ENCODE measurements at regions not wholly inside any gene's neighbourhood (a gene's known extent, or its start where the extent isn't known, plus 50 kb on each side); places are given as distances from the start of the nearest gene placed in this dataset.

- no peak for TF ChIP-seq CTCF (IDR thresholded peaks at IDR 0.05)
These were observed 522.0 kb upstream of the LRRN3 start for GRCh38 chr7:110568932-110569331.

DNA sequence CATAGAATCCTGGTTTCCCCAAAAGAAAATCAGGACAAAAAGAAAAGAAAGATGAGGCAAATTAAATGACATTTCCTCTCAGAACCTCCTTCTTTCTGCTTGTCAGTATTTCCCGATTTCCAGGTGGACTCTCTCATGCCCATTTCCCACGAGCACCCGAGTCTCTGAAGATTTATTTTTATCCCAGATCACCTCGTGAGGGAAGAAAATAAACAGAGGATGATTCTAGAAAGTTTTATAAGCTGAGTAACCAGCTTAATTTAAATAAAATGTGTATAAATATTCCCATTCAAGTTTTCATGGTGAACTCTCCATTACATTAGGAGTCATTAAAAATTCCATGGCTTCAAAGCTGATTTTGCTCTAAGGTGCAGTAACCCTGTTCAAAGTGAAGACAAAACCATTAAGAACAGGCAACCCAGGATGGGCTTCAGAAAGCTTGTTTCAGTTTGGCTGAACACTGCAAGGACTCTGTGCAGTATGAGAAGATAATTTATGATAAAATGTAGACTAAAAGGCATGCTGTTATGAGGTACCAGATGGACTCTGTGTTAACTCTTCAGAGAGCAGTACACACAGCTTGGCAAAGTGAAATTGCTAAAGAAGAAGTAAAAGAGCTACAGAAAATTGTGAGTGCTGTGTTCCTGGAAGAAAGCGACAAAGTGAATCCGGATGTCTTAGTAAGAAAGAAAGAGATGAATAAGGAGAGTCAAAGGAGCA is 521.3 kb upstream of the LRRN3 start:
- TF ChIP-seq CTCF (IDR thresholded peaks at IDR 0.05) = no peak

GRCh38 chr7:110573862-110574528 is 516.9 kb upstream of the LRRN3 start:
- no peak for TF ChIP-seq CTCF (IDR thresholded peaks at IDR 0.05)

DNA sequence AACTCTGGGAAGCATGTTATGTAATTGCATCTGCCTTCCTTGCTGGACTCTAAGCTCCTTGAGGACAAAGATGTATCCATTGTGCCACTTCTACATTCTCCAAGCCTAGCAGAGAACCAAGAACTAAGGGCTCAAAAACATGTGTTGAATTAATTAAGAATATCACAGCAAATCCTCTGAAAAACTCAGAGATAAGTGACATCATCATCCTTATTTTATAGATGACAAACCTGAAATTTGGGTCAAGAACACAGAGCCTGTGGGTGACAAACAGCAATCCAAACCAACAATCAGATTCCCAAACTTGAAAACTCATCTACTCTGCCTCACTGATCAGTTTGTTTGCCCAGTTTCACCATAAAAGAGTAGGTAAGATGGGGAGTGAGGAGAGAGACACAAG is 503.6 kb upstream of the LRRN3 start:
- no peak for TF ChIP-seq CTCF (IDR thresholded peaks at IDR 0.05)

DNA sequence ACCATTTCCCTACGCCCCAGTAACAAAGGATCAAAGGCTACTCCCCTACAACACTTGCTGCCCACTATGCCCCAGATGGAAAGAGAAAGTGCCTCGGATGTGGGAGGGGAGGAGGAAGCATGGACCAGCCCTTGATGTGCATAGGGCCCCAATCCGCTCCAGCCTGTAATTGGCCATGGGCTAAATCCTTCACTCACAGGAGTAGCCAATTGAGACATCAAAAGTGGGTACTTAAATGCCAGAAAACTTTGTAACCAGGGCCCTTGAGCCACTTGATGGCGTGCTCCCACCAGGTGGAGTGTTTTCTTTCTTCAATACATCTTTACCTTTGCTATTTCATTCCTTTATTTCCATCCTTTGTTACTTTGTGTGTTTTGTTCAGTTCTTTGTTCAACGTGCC is 500.5 kb upstream of the LRRN3 start:
- no peak for TF ChIP-seq CTCF (IDR thresholded peaks at IDR 0.05)

DNA sequence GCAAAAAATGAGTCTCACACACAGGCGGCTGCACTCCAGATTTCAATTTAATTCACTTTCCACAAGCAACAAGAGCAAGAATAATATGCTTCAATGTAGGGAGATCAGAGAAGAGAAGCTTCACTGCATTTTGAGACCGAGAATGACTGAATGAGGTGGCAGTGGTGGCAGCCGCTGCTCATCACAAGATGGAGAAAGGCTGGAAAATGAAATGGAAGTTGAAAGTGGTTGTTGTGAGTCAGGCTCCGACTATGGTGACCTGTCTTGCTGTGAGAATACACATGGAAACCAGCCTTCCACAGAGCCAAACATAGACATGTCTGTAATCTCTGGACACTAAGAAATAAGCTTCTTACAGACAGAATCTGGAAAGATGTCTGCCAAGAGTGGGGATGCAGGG is 499.6 kb upstream of the LRRN3 start:
- TF ChIP-seq CTCF (IDR thresholded peaks at IDR 0.05) = no peak

DNA sequence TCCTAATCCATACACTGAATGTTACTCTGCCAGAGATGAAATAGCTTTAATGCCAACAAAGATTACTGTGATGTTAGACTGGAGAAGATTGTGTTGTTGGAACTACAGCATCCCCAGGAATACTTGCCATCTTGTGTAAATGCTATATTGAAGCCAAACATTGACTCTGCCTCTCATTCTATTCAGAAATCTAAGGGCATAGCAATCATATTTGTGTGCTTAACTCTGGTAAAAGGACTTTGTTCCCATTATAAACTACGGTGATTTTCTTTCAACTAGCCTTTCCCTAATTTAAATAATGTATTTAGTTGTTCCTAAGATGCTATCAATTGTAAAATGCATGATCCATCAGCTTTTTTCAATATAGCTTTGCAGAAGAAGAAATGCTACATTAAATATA is 498.4 kb upstream of the LRRN3 start:
- TF ChIP-seq CTCF (IDR thresholded peaks at IDR 0.05) = no peak

Data from LNCAP (cell line).